KOPT-K1 (cell line): ENCODE measurements at regions not wholly inside any gene's neighbourhood (a gene's known extent, or its start where the extent isn't known, plus 50 kb on each side); places are given as distances from the start of the nearest gene placed in this dataset.

Source experiments
- H3K27ac ChIP-seq: fragments of 200-600 bp; sonication (generic); 2 replicates; pipeline ENCODE4 v1.5.1; 2016; ENCODE audit warnings: antibody characterized with exemption, mild to moderate bottlenecking, low read depth, low read length; ENCODE audit not compliant: poor library complexity, severe bottlenecking
- H3K36me3 ChIP-seq: fragments of 200-600 bp; sonication (generic); 2 replicates; pipeline ENCODE4 v1.5.1; 2017; ENCODE audit warnings: antibody characterized with exemption, mild to moderate bottlenecking, low read length, moderate library complexity; ENCODE audit not compliant: insufficient read depth
- H3K9me3 ChIP-seq: fragments of 200-600 bp; sonication (generic); 2 replicates; pipeline ENCODE4 v1.5.1; 2017; ENCODE audit warnings: antibody characterized with exemption, low read length, mild to moderate bottlenecking; ENCODE audit not compliant: insufficient read depth, poor library complexity, severe bottlenecking

DNA sequence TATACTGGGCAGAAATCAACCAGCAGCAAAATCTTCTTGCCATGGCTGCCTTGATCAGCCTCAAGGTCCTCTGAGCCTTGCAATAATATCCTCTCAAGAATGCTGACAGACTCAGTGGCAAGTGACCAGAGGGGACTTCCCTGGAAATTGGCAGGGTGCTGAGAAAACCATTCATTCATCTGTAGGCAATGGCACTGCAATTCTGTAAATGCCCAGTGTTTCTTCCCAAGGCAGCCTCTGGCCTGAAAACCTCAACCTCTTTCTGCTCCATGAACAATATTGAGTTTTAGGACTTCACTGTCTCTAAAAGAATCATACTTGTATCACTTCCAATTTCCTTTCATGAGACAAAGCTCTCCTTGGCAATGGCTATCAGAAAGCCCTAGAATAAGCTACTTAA is 754.3 kb upstream of the TENM3 start:
- Histone ChIP-seq H3K9me3 (no peaks in the 10 kb centered on the region), H3K27ac (no peak overlapping the region), H3K36me3 (no peaks in the 10 kb centered on the region)

DNA sequence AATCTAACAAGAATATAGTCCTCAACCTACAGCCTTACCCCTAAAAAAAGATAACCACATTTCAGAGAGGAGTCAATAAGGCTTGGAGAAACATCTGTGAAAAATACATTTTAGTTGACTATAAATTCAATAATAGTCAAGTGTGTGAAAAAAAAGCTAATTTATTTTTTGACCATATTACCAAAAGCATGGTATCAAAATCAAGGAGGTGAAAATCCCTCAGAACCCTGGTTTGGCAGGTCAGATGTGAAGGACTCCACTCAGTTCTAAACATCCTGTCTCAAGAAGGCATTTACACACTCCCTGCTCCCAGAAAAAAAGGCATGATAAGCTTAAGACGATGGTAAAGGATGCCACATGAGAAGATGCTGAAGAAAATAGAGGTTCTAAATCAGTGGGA is 745.1 kb upstream of the TENM3 start:
- peaks cover 4% of the 10 kb centered on the region for H3K9me3 ChIP-seq
- H3K36me3 ChIP-seq, result no peaks in the 10 kb centered on the region
- no peak overlapping the region for H3K27ac ChIP-seq

DNA sequence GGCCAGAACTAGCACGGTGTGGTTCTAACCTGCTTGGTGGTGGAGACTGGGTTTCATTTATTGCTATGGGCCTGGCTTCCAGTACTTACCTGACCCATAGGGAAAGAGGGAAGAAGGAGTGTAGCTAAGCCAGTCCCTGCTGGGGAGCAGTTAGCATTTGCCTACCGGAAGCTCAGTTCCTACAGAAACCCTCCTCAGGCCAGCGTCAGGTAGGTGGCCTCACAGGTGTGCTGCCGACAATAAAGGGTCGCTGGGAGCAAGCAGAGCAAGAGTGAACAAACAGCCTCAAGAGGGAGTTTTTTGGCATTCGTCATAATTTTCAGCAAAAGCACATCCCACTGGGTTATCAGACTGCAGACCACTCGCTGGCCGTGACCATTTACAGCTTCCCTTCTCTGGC is 740.6 kb upstream of the TENM3 start:
- Histone ChIP-seq H3K9me3 (peaks cover 4% of the 10 kb centered on the region), H3K27ac (no peak overlapping the region), H3K36me3 (no peaks in the 10 kb centered on the region)

DNA sequence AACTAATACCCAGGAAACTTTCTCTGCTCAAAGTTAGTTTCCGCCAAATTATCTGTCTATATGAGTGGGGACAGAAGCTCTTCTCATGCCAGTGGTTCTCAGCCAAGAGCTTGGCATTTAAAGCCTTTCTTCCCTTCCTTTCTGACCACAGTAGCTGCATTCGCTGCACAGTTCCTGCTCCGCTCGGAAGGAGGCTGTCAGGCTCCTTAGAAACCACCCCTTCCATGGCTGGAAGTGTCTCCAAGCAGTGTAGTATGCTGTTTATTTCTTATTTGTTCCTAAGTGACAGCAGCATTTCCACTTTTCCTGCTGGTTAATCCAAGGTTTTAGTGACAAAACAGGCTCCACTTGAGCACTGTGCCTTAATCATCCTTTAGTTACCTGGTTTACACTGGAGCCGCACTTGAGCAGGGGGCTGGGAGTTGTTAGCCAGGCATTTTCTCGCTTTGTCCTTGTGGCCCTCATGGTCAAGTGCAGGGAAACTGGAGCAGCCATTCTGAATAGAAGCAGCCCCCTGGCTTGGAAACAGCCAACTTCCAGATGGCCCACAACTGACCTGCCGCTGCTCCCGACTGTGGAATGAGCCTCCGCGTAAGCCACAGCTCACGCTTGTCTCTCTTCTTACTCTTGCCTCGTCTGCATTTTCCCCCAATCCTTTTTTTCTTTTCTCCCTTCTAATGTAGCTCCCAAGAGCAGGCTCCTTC is 739.4 kb upstream of the TENM3 start:
- Histone ChIP-seq H3K9me3 (peaks cover 4% of the 10 kb centered on the region), H3K36me3 (no peaks in the 10 kb centered on the region), H3K27ac (no peak overlapping the region)

DNA sequence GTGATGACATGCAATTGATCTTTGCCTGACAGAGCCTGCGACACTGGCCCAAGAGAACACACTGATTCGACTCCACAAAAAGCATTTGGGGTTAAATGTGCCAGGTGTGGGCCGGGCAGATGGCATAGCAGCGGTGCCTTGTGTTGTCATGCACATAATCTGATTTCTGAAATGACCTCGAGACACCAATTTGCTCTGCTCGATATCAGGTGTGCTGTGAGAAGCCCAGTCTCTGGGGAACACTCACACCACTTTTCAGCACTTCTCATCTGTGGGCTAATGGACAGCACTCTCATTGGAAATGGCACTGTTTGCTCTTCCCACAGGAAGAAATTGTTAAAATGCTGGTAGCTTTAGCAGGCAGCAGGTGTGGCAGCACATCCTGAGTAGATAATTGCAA is 738.3 kb upstream of the TENM3 start:
- no peaks in the 10 kb centered on the region for H3K36me3 ChIP-seq
- no peak overlapping the region for H3K27ac ChIP-seq
- peaks cover 4% of the 10 kb centered on the region for H3K9me3 ChIP-seq

DNA sequence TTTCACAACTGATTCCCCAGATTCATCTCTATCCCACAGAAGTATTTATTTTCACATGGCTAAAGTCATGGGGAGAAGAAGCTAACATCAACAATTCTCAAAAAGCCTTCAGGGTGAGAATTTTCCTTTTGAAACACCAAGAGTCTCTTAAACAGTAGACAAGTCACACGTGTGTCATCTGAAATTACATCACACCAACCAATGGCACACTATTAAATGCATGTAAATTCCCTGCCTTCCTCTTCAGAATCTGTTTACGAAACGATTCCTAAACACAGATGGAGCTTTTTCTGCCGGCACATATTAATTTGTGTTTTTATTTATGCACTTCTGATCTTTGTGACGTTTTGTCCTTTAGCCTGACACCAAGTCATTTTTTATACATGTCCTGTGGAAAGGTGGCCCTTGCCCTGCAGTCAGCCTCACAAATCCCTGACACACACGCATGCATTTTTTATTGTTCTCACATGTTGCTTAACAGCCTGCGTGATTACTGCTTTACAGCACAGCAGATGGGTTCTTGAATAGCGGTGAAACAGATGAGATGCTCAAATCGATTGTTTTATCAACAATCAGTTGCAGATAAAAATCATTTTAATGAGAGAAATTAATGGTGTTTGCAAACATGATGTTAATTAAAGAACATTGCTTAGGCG is 735.9 kb upstream of the TENM3 start:
- no peaks in the 10 kb centered on the region for H3K36me3 ChIP-seq
- no peak overlapping the region for H3K27ac ChIP-seq
- H3K9me3 ChIP-seq, result no peaks in the 10 kb centered on the region

DNA sequence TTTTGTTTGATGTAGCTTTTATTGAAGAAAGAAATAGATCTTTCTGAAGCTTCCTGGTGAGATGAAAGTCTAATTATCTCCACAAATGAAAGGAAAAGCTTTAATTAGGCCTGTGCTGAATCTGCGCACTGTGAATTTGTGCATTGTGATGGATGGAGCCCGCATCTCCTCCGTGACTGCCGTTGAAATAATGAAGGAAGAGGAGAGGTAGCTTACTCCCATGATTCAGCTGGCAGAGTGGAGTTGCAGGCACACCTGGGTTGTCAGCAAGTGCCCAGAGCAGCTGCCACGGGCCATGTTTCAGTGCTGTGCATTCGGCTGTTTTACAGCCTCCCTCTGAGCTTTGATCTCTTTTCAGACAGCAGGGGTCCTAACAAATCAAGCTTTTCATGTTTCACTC is 735.3 kb upstream of the TENM3 start:
- no peaks in the 10 kb centered on the region for H3K9me3 ChIP-seq
- no peak overlapping the region for H3K27ac ChIP-seq

DNA sequence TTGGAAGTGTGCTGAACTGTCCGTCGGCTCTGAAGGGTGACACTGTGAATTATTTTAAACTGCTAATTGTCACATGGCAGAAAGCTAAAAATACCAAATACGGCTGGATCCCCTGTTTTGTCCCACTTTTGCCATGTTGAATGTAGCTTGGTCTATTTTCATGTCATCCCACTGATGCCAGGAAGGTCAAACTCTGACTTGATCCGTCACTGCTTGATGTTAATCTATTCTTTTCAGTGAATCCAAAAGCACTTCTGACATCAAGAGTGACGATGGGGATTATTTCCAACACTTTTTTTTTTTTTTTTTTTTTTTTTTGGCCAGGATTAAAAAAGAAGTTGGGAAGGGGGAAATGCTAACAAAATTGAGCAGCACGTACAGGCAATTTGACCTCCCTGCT is 734.6 kb upstream of the TENM3 start:
- Histone ChIP-seq H3K9me3 (no peaks in the 10 kb centered on the region), H3K36me3 (no peaks in the 10 kb centered on the region), H3K27ac (no peak overlapping the region)

More for the DNA sequence above, 735.3 kb upstream of the TENM3 start:
- H3K36me3 ChIP-seq, result no peaks in the 10 kb centered on the region

DNA sequence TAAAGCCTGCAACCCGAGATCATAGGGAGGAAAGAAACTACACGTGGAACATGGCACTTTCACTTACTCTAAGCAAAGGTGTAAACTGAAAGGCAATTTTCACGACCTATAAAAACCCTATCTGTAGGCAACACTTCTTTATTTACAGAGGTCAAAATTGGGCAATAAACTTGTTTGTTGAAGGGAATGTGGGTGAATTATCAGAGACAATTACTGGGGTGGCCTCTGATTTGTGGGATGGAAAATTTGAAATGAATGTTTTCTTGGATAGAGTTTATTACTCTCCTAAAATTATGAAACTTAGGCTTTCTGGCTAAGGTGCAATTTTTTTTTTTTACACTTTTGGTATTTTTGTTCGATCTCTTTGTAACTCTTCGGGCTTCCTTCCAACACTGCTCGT is 734.1 kb upstream of the TENM3 start:
- Histone ChIP-seq H3K27ac (no peak overlapping the region), H3K36me3 (no peaks in the 10 kb centered on the region), H3K9me3 (no peaks in the 10 kb centered on the region)

DNA sequence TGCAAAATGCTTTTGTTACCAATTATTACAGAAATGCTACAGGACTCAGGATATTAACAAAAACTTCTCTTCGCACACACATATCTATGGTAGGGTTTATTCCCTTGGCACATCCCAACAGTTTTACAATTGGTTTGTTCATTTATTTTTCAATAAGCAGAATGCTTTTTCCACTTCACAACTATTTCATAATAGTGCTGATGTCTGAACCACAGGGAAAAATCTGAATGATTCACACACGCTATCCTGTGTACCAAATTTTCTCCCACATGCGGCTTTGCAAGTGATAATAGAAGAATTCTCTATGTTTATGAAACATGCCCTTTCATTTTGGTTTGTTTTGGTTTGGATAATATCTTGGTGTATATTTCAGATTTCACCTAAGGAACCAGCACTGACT is 725.7 kb upstream of the TENM3 start:
- H3K9me3 ChIP-seq, result no peaks in the 10 kb centered on the region
- H3K27ac ChIP-seq, result no peak overlapping the region
- H3K36me3 ChIP-seq, result no peaks in the 10 kb centered on the region

DNA sequence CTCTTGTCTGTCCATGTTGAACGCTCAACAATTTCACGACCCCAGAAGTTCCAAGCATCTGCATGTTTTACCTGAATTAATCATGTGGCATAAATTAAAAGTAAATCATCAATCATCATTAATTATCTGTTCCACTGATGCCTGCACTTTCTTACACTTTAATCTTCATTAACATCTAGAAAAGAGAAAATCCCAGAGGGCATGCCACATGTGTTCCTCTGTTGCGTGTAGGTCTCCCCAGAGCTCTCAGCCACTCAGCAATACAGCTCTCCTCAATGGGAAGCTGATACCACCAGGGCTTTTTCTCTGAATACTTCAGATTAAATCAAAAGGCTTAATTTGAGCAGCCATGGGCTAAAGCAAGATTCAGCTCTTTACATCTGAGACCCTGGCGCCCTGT is 722.4 kb upstream of the TENM3 start:
- Histone ChIP-seq H3K36me3 (no peaks in the 10 kb centered on the region), H3K9me3 (no peaks in the 10 kb centered on the region), H3K27ac (no peak overlapping the region)

DNA sequence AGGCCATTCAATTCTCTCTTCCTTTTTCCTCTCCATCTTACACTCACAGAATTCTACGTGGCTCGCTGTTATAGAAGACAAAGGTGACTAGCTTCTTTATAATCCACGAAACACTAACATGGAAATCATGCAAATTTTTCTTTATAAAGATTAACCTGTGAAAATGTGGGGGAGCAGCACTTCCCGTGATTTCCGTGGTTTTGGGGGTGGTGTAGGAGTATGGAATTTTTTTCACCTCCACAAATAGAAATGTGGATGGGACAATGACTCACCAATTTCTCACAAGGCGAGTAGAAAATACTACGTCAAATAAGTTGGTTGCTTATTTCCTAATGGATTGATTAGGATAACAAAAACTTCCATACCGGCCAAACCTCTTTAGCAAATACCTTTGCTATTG is 719.2 kb upstream of the TENM3 start:
- Histone ChIP-seq H3K9me3 (no peaks in the 10 kb centered on the region), H3K27ac (no peak overlapping the region), H3K36me3 (no peaks in the 10 kb centered on the region)

DNA sequence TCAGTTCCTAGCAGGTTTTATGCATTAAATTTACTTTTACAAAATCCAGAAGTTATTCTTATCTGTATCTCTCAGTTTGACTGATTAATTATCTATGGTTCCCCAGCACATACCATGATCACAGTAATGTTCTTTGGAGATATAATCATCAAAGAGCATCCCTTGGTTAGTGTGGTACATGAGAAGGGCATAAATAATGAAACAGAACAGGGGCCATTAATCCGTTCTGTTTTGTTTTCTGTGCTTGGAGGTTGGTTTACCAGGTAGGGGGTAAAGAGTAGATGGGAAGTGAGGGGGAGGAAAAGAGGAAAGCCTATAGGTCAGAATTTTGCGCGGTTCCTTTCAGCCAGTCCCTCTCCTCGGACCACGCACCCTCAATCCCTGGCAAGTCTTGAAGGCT is 718.7 kb upstream of the TENM3 start:
- Histone ChIP-seq H3K36me3 (no peaks in the 10 kb centered on the region), H3K9me3 (no peaks in the 10 kb centered on the region), H3K27ac (no peak overlapping the region)

DNA sequence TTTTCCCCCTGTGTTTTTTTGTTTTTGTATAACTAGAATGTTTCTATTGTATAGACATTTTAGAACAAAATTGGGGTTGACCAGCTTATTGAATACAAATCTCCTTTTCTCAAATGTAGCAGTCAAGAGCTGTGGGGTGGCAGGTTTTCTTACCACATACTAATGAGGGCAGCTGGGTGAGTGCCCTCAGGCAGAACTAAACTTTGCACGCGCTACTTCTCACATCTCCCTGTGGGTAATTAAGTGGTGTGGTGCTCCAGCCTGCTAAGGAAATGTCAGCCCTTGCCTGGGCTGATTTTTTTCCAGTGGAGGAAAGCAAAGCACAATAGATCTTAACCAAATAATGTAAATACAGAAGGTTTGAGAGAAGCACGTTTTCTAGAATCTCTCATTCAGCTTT is 717.6 kb upstream of the TENM3 start:
- Histone ChIP-seq H3K36me3 (no peaks in the 10 kb centered on the region), H3K9me3 (no peaks in the 10 kb centered on the region), H3K27ac (no peak overlapping the region)

DNA sequence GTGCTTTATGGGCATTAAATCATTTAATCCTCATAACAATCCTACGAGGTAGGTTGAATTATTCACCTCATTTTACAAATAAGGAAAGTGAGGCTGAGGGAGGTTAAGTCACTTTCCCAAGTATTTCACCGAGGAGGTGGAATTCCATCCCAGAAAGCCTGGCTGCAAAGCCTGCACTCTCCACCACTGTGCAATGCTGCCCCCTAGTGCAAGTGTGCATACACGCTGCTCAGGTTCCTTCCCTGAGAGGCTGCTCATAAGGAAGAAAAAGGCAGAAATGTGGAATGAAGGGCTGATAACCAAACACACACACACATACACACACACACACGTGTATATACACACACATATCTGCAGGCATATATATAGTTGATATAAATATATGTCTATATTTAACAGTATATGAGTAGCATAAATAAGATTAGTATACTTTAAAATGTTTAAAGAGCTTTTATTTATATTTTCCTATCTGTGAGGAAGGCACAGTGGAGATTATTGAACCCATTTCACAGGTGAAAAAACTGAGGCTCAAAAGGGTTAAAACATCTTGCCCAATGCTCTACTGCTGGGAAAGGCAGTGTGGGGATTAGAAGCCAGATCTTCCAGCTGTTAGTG is 714.5 kb upstream of the TENM3 start:
- Histone ChIP-seq H3K27ac (no peak overlapping the region), H3K9me3 (no peaks in the 10 kb centered on the region), H3K36me3 (no peaks in the 10 kb centered on the region)

DNA sequence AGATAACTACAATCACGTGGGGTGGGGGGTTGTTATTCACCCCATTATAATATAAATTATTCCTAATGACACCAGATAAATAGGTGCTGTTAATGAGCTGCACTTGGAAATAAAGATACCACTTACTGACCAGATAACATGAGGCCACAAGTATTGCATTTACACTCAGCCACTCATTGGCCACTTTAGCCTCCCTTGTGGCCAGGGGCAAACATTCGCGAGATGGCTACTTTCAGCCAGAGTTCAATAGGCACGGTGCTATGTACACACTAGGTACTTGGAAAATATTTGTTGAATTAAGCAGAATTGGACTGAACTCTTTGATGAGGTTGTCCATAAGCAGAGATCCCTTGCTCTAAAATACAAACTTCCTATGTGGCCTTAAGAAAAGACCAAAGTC is 713.7 kb upstream of the TENM3 start:
- H3K9me3 ChIP-seq, result no peaks in the 10 kb centered on the region
- no peak overlapping the region for H3K27ac ChIP-seq
- H3K36me3 ChIP-seq, result no peaks in the 10 kb centered on the region
